ENCODE measurements at regions not wholly inside any gene's neighbourhood (a gene's known extent, or its start where the extent isn't known, plus 50 kb on each side); places are given as distances from the start of the nearest gene placed in this dataset.

GRCh38 chr9:129556491-129557191 lies 64.3 kb downstream of the C9orf50 start:
- DNase-seq (ENCODE audit: low read depth in 1 of 2, low spot score in 1 of 2) = no peak
- Histone ChIP-seq H3K27ac (replicated peaks) (no peak overlapping the region), H3K4me3 (replicated peaks; ENCODE audit: insufficient read depth, low read length) (no peak overlapping the region), H3K27me3 (ENCODE audit: insufficient read depth, poor library complexity, severe bottlenecking) (no peaks in the 10 kb centered on the region)
- TF ChIP-seq POLR2AphosphoS5 (IDR thresholded peaks at IDR 0.05; ENCODE audit: low read depth) = no peak
- no peak for TF ChIP-seq SPI1 (IDR thresholded peaks at IDR 0.05; ENCODE audit: borderline replicate concordance, low read depth)
- TF ChIP-seq CTCF (IDR thresholded peaks at IDR 0.05; ENCODE audit: insufficient read depth, low read length) = no peak
- no peak for TF ChIP-seq GABPA (IDR thresholded peaks at IDR 0.05; ENCODE audit: low read depth)
- TF ChIP-seq REST (IDR thresholded peaks at IDR 0.05; ENCODE audit: insufficient replicate concordance, low read depth) = no peak

GRCh38 chr9:129555512-129556215 lies 65.2 kb downstream of the C9orf50 start:
- no peak overlapping the region for H3K4me3 ChIP-seq (replicated peaks; ENCODE audit: insufficient read depth, low read length)
- TF ChIP-seq CTCF (IDR thresholded peaks at IDR 0.05; ENCODE audit: insufficient read depth, low read length) = no peak
- no peak for TF ChIP-seq SPI1 (IDR thresholded peaks at IDR 0.05; ENCODE audit: borderline replicate concordance, low read depth)
- TF ChIP-seq GABPA (IDR thresholded peaks at IDR 0.05; ENCODE audit: low read depth) = no peak
- TF ChIP-seq REST (IDR thresholded peaks at IDR 0.05; ENCODE audit: insufficient replicate concordance, low read depth) = no peak
- TF ChIP-seq POLR2AphosphoS5 (IDR thresholded peaks at IDR 0.05; ENCODE audit: low read depth) = no peak
- H3K27me3 ChIP-seq (ENCODE audit: insufficient read depth, poor library complexity, severe bottlenecking) = peaks cover 5% of the 10 kb centered on the region
- H3K27ac ChIP-seq (replicated peaks) = no peak overlapping the region
- no peak for DNase-seq (ENCODE audit: low read depth in 1 of 2, low spot score in 1 of 2)

GRCh38 chr9:129554649-129555048 lies 66.3 kb downstream of the C9orf50 start:
- Histone ChIP-seq H3K4me3 (replicated peaks; ENCODE audit: insufficient read depth, low read length) (no peak overlapping the region), H3K27ac (replicated peaks) (no peak overlapping the region)

More at GRCh38 chr9:129554649-129555048, 66.3 kb downstream of the C9orf50 start:
- TF ChIP-seq REST (IDR thresholded peaks at IDR 0.05; ENCODE audit: insufficient replicate concordance, low read depth) = no peak
- no peak for TF ChIP-seq GABPA (IDR thresholded peaks at IDR 0.05; ENCODE audit: low read depth)
- no peak for TF ChIP-seq POLR2AphosphoS5 (IDR thresholded peaks at IDR 0.05; ENCODE audit: low read depth)
- TF ChIP-seq SPI1 (IDR thresholded peaks at IDR 0.05; ENCODE audit: borderline replicate concordance, low read depth) = no peak
- TF ChIP-seq CTCF (IDR thresholded peaks at IDR 0.05; ENCODE audit: insufficient read depth, low read length) = no peak
- DNase-seq (ENCODE audit: low read depth in 1 of 2, low spot score in 1 of 2) = no peak
- peaks cover 11% of the 10 kb centered on the region for H3K27me3 ChIP-seq (ENCODE audit: insufficient read depth, poor library complexity, severe bottlenecking)

All from HL-60 (cell line).